ENCODE measurements at regions not wholly inside any gene's neighbourhood (a gene's known extent, or its start where the extent isn't known, plus 50 kb on each side); places are given as distances from the start of the nearest gene placed in this dataset.

DNA sequence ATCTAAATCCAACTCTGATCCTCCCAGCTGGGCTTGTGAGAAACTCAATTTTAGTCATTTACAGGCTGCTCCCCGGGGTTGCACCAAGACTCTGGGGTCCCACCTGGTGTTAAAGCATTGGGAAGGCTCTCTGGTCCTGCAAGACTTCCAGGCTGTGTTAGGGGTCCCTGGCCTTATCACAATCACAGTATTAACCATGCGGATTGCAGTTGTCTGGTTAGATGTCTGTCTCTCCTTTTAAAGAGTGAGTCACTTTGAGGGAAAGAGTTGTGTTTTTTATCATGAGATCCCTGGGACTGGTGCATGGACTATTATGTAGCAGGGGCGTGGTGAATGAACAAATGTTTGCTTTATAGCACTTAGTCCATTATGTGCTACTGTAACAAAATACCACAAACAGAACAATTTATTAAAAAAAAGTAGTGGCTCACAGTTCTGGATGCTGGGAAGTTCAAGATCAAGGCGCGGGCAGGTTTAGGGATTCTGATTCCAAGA, 531.4 kb downstream of the FUT8 start:
- no peak for TF ChIP-seq POLR2A (IDR thresholded peaks at IDR 0.05; ENCODE audit: low read length)
- no peak for TF ChIP-seq GATA1 (IDR thresholded peaks at IDR 0.05; ENCODE audit: low read depth, low read length)

All from erythroblast (primary cell).